Amniotic stem cell (primary cell): ENCODE measurements at regions not wholly inside any gene's neighbourhood (a gene's known extent, or its start where the extent isn't known, plus 50 kb on each side); places are given as distances from the start of the nearest gene placed in this dataset.
"Not testable (repeated sequence)": the region's sequence is repeated elsewhere in the genome, so short reads cannot be mapped to it uniquely, and the experiment has no call there.

Experiments used
- DNase-seq: peaks from one replicate; lab custom pipeline; 2025; lab: John Stamatoyannopoulos, UW

DNA sequence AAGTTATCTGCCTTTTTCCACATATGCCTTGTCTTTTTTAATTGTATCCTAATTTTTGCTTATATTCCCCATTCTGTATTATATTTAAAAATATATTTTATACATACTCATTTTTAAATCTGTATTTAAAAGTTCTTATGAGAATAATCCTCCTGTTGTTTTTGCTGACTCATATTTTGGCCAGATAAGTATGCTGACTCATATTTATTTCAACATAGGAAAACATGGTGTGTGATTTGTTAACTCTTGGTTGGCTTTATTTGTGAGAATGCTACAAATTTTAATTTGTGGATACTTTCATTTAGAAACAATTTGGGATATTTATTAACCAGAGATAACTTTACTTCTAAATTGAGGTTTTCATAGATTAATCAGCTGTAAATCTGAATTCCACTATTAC lies 587.7 kb downstream of the CPS1 start:
- peak; percentile 63 for DNase-seq

DNA sequence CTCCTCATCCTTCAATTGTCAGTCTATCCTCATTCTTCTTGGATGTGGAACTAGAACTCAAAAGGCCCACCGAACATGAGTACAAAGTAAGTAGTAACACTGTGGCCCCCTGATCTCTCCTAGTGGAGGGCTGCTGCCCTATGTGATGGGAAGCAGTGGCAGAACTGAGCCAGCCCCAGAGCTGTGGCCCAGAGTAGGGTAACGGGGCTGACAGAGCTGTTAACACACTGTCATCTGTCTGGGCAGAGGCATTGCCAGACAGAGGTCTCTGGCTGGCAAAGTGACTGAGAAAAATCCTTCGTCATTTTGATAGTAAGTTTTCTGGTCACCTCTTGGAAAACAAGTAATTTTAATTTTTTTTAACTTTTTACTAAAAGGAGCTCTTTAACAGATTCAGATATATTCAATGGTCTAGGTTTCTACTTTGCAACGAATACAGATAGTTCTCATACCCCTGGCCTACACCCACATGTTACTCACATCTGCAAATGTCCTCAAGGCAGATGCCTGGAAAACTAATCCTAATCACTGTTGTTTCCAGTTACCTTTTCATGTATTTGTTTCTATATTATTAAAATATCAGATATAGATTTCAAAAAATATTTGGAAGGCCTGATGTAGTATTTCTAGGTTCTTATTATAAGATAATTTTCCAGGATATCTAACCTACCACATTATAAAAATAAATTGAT lies 588.7 kb downstream of the CPS1 start:
- no peak for DNase-seq

DNA sequence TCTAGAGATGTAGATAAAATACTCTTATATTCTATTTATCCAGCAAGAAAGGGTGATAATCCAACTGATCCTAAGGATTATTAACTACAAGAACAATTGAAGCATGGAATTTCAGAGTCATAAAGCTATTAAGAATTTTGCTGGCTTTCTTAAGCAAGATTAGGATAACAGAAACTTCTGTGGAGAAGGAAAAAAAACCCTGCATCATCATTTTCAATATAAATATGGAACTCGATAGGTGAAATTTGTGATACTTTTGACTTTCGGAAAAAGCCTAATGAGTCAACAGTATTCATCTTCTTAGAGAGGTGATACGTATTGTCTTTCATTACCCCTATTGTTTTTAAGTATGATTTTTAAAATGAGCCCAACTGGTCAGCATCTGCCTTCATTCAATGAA lies 593.3 kb downstream of the CPS1 start:
- DNase-seq, result no peak

DNA sequence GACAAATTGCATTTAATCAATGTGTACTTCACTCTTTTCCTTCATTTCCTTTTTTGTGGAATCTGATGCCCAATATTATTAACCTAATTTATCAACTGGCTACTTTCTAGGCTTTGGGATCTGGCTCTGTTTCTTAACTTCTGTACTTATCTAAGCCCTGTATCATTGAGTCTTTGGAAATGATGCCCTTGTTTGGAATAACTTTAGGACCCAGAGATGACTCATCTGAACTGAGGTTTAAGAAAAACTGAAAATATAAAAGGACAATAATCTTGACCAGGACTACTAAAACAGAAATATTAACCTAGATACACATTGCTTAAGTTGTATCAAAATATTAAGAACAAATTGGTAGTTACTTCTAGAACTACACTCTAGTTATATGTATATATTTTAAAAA lies 600.8 kb downstream of the CPS1 start:
- DNase-seq, result no peak

DNA sequence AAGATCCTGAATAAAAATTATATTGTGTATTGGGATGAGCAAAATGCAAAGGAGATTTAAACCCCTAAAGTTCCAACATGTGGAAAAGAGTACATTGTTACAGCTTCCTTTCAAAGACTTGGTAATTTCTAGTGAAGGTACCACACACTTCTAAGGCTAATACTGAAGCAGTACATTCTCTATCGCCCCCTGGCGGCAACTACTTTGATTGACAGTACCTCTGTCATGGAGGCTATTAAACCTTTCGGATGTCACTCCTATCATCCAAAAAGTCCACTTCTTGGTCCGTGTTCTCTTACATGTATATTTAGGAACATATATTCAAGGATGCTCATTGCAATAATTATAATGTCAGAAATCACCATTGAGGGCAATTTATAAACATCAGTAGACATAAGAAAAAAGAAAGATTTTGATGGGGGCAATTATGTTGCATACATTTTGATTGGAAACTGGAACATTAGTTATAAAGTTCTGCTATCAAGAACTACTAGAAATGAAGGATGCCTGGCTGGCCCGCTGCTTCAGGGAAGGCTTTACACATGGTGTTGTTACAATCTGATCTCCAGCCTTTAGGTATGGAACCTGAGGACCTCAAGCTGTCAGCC lies 601.6 kb downstream of the CPS1 start:
- peak; percentile 39 for DNase-seq

DNA sequence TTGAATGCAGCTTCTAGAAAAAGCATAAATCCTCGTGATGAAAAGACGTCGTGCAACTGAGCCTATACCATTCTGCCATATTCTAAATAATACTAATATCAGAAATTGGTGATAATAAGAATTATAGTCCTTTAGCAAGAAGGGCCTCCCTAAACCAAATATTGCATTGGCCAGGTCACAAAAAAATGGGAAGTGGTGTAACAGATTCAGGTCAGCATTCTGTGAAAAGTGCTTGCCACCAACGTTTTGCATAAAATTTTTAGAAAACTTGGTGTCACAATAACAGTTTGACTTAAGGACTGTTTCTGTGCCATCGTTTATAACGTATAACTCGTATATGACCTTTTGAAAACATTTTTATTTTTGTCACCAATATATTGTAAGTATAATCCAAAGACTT lies 603.6 kb downstream of the CPS1 start:
- no peak for DNase-seq

DNA sequence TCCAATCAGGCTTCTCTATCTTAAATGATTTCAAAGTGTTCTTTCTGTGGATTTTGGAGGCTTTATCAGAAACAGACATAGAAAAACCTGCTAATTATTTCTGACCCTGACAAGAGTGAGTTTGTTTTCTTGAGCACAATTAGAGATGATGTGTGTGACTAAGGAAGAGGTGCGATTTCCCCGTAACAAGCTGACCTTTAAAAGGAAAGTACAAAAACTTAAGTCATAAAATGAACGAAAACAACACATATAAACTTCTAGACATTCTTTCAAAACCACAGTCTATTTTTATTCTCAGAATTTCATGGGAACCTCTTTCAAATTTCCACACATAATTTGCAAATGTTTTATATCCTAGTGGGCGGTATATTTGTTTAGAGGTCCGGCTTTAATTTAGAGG lies 604.8 kb downstream of the CPS1 start:
- DNase-seq, result no peak

DNA sequence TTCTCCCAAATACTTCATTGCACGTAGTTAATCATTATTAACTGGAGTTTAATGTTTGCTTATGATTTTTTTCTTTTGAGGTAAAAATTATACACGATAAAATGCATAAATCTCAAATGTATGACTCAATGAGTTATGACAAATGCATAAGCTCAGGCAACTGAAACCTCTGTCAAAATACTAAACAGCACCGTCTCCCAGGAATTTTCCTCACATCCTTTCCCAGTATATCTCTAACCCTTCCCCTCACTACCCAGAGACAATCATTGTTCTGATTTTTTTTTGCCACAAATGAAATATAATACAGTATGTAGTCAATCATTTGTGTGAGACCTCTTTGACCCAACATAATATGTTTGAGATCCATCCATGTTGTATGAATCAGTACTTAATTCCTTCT lies 606.5 kb downstream of the CPS1 start:
- DNase-seq, result no peak

DNA sequence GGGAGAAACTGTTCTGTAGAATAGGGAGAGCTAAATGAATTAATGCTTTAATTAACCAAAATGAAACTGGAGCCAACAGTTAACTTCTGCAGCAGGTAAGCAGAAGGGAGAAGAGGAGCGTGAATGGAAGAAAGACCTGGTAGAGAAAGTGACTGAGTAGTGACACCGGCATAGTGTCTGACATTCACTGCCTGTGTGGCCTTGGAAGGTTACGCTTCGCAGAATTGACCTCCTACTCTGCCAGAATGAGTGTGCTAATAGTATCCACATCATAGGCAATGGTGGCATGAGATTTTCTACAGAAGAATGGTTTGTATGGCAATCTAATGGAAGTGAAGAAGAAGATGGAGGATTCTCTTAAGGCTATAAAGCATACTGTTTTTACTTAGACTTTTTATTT lies 614.4 kb downstream of the CPS1 start:
- DNase-seq, result no peak

DNA sequence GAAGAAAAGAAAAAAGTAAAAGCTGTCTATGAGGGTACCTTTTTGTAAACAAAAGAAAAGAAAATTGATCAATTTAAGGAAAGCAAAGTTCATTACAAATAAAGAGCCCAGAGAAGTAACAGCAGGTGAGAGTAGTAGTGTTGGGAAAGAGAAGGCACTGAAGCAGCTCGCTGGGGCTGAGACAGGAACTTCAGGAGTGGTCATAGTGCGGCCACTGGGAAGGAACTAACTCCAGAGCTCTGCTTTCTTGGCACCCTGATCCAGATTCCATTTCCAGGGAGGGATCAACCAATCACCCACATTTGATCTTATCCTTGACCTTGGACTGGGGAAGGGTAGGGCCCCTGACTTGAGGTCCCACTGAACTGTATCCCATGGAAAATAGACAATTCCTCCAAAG lies 617.6 kb downstream of the CPS1 start:
- no peak for DNase-seq

DNA sequence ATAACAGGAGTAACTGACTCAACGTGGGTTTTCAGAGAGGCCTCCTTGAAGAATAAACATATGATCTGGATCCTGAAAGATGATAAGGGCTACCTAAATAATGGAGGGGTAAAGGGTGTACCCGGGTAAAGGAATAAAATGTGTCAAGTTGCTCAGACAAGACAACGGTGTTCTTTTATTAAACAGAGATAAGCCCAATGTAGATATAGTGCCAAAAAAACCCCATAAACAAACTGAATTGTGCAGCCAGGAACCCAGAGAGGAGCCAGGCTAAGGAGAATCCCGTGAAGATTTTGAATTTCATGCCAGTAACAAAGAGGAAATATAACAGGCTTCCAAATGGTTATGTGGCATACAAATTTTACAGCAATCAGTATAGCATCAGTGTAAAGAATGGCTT lies 618.2 kb downstream of the CPS1 start:
- no peak for DNase-seq

DNA sequence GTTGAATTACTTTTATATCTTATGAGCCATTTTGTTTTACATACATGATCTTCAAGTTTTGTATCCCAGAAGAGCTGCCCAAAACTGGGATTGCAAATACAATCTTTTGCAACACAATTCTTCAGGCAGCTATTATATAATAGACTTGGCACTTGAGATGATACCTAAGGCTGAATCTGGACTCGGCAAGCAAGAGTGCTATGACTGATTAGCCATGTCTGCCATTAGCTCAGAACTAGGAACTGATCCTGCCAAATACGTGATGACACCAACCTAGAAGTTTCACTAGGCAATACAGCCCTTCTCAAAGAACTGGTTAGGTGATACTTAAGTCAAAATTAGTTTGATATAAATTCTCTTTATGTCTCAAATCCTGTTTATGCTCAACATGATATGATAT lies 619.6 kb downstream of the CPS1 start:
- no peak for DNase-seq

DNA sequence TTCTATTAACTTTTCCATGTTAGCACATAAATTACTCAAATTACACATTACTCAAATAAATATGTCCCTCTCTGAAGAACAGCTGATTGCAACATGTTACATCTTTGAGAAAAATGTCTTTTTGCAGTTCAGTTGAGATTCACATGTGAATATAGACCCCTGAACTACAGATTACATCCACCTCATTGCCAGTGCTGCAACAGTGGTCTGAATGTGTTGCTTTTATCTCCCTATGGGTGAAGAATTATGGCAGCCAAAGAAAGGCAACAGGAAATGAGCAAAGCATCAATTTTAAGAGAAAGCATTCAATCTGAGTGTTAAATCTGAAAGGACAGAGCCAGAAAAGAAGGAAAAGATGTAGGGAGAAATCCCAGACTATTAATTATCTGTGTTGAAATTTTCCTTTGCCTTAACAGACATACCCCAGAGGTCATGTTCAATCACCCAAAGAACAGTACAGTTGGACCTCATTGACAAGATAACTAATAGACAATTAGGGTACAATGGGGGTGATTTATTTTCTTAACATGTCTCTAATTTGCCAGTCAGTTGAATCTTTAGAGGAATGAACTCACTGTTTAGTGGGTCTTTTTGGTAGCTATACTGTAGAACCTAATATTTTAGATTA lies 620.2 kb downstream of the CPS1 start:
- no peak for DNase-seq

DNA sequence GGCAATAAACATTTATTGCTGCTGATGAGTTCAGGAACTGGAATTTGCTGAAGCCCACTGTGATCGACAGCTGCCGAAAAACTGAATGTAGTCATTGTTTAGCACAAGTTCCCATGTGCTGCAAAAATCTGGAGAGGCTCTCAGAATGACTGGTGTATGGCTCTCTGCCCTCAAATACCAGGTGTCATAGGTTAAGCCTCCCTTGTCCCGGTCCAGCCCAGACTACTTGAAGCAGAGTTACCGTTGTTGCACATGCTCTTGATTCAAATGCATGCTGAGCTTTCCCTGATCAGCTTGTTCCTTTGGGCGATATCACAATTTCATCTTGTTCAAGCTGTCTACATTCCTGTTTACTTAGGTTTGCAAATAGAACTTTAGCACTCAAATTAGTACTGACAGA lies 625.2 kb downstream of the CPS1 start:
- no peak for DNase-seq

DNA sequence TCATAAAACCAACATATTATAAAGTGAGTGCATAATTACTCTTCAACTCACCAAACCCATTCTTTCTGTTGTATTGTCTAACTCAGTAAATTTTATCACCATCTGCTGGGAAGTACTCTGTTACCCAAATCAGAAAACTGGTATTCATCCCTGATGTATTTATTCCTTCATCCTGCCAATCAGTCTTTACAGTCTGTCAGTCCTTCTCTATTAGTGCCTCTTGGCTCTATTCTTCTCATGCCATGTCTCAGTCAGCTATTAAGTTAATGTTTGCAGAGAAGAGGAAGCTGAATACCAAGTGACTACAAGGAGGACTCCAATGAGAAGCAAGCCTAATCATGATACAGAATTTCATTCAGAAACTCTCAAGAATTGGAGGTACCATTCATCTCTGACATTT lies 631.2 kb downstream of the CPS1 start:
- DNase-seq, result no peak

DNA sequence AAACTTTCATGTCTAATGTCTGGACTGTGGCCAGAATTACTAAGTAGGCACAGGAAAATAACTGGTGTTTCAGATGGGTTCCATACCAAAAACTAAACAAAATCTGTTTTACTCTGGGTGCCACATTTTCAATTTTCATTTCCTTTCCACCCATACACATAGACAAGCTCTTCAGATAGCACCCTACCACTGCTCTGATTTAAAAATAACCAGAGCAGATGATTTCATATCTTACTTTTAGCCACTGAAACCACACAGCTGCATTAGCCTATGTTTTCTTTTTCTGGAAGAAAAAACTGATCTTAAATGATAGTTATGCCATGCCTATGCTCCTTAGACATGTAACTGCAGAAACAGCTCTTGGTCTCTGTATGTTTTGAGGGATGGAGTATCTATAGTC lies 647.6 kb downstream of the CPS1 start:
- no peak for DNase-seq

DNA sequence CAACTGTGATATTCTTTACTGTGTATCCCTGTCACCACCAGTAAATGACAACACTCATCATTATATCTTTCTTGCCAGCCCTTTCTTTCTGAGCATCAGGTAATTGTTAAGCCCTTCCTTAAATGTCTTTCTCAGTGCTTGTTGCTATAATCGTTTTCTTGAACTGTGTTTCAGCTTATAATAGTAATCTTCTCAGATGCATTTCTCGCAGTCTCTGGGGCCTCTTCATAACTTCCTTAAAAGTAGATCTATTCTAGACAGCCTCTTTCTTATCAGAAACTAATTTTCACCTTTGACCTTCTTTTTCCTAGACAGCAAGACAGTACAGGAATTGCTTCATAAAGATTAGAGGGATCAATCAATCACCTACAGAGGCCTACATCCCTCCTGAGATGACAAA lies 648.1 kb downstream of the CPS1 start:
- no peak for DNase-seq

DNA sequence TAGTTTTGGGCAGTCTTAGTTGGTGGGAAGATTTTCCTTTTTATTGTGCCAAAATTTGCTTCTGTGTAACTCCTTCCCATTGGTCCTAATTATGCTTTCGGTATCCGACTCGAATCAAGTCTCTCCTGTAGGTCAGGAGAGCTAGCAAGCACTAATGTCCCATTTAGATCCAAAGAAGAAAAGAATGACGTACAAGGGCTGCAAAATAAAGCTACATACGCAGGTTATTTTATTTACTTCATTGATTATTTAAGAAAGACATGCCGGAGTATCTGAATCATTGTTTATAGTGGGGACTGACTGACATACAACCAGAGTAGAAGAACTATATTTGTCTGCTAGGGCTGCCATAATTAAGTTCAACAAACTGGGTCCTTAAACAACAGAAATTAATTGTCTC lies 648.5 kb downstream of the CPS1 start:
- DNase-seq, result no peak

DNA sequence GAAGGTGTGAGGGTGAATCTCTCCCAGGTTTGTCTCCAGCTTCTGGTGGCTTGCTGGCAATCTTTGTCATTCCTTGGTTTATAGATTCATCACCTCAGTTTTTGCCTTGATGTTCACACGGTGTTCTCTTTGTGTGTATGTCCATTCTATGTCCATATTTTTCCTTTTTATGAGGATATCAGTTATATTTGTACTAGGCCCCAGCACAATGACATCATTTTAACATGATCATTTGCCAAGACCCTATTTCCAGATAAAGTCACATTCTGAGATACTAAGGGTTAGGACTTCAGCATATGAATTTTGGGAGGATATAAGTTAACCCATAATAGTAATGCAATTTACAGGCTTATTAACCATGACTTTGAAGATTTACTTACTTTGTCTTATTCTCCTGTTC lies 649.0 kb downstream of the CPS1 start:
- DNase-seq, result no peak

DNA sequence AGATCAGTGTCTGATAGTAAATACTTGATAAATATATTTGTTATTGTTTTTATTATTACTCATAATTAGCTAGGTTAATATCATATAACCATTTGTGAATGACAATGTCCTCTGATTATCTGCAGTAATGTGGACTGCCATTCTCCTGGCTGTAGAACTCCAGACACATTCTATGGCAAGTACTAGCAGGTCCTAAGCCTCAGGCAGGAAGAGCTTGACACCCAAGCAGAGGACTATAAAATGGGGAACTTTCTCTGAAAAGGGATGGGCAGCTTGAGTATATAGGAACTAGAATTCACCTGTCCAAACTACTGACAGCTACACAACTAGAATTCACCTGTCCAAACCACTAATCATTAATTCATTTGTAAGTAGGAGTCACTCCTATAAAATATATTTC lies 649.4 kb downstream of the CPS1 start:
- DNase-seq, result no peak

DNA sequence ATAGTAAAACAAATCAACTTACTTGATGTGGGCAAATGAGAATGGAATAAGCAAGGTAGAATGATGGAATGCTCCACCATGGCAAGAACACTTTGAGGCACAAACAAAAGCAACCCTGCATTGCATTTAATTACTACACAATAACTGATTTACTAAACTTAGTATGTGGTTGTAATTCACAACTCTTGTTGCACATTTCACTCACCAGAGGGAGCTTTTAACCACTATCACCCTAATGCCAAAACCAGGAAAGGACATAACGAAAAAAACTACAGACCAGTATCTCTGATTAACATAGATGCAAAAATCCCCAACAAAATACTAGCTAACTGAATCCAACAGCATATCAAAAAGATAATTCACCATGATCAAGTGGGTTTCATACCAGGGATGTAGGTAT lies 659.8 kb downstream of the CPS1 start:
- DNase-seq, result no peak

DNA sequence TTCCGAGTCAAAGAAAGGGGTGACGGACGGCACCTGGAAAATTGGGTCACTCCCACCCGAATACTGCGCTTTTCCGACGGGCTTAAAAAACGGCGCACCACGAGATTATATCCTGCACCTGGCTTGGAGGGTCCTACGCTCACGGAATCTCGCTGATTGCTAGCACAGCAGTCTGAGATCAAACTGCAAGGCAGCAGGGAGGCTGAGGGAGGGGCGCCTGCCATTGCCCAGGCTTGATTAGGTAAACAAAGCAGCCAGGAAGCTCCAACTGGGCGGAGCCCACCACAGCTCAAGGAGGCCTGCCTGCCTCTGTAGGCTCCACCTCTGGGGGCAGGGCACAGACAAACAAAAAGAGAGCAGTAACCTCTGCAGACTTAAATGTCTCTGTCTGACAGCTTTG lies 663.1 kb downstream of the CPS1 start:
- not testable (repeated sequence) for DNase-seq

DNA sequence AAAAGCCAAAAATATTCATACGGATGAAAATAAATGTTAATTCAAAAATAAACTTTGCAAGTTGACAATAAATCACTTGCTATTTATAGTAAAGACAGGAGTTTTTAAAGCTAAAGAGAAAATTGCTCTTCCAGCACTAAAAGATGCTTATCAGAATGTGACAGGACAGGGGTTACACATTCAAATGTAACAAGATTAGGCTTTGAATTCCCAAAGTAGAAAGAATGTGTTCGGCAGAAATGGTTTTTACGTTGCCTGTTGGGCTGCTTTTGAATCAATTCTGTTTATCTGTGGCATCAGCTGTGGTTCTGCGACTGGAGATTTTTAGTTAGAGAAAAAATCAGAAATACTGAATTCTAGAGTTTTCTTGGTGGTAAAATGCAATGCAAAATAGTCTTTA lies 669.4 kb downstream of the CPS1 start:
- DNase-seq, result no peak

DNA sequence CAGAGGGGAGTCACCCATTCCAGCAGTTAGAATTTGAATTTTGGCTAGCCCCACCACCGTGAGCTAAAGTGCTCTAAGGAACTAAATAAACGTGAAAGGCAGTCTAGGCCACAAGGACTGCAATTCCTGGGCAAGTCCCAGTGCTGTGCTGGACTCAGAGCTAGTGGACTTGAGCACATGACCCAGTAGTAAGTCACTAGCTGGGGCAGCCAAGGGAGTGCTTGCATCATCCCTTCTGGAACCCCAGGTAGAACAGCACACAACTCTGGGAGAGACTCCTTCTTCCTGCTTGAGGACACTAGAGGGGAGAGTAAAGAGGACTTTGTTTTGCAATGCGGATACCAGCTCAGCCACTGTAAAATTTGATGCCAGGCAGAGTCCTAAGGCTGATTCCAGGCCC lies 672.2 kb downstream of the CPS1 start:
- DNase-seq, result no peak
